ENCODE measurements at regions not wholly inside any gene's neighbourhood (a gene's known extent, or its start where the extent isn't known, plus 50 kb on each side); places are given as distances from the start of the nearest gene placed in this dataset.
"Not testable (repeated sequence)": the region's sequence is repeated elsewhere in the genome, so short reads cannot be mapped to it uniquely, and the experiment has no call there.

DNA sequence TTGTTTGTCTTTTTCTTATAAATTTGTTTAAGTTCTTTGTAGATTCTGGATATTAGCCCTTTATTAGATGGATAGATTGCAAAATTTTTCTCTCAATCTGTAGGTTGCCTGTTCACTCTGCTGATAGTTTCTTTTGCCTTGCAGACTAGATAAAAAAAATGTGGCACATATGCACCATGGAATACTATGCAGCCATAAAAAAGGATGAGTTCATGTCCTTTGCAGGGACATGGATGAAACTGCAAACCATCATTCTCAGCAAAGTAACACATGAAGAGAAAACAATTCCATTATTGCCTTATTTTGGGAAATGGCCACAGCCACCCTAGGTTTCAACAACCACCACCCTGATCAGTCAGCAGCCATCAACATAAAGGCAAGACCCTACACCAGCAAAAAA lies 166.7 kb downstream of the CENPF start:
- DNase-seq (ENCODE audit: low spot score); H3K4me3 Mint-ChIP-seq; H3K36me3 Mint-ChIP-seq; H3K9me3 Mint-ChIP-seq; H3K27me3 Mint-ChIP-seq (ENCODE audit: low read depth); H3K4me1 Mint-ChIP-seq; POLR2A ChIA-PET; ATAC-seq; CTCF ChIA-PET; H3K27ac Mint-ChIP-seq: not testable (repeated sequence)

- Mint-ChIP-seq H3K36me3 (no peaks in the 10 kb centered on the region), H3K27me3 (ENCODE audit: low read depth) (no peaks in the 10 kb centered on the region), H3K4me1 (no peaks in the 10 kb centered on the region), H3K9me3 (no peaks in the 10 kb centered on the region), H3K4me3 (no peak overlapping the region), H3K27ac (no peak overlapping the region)
- CTCF ChIA-PET: no interaction called here
- ATAC-seq (no peak), DNase-seq (ENCODE audit: low spot score) (no peak)
- TF ChIP-seq NR2C2 (CRISPR knock-in tag; IDR thresholded peaks at IDR 0.05) (no peak), TCF7 (CRISPR knock-in tag; IDR thresholded peaks at IDR 0.05; ENCODE audit: low read depth) (no peak), ZNF263 (CRISPR knock-in tag; IDR thresholded peaks at IDR 0.05; ENCODE audit: low read depth) (no peak), MYBL2 (CRISPR knock-in tag; IDR thresholded peaks at IDR 0.05) (no peak), ZNF512 (CRISPR knock-in tag; IDR thresholded peaks at IDR 0.05; ENCODE audit: borderline replicate concordance) (no peak), ZNF121 (CRISPR knock-in tag; IDR thresholded peaks at IDR 0.05) (no peak), ETV6 (CRISPR knock-in tag; IDR thresholded peaks at IDR 0.05) (no peak), JAZF1 (CRISPR knock-in tag; IDR thresholded peaks at IDR 0.05) (no peak), CBFB (CRISPR knock-in tag; IDR thresholded peaks at IDR 0.05; ENCODE audit: low read depth) (no peak)
- POLR2A ChIA-PET: no interaction called here
Observed at GRCh38 chr1:214777364-214777763, 174.4 kb downstream of the CENPF start.

DNA sequence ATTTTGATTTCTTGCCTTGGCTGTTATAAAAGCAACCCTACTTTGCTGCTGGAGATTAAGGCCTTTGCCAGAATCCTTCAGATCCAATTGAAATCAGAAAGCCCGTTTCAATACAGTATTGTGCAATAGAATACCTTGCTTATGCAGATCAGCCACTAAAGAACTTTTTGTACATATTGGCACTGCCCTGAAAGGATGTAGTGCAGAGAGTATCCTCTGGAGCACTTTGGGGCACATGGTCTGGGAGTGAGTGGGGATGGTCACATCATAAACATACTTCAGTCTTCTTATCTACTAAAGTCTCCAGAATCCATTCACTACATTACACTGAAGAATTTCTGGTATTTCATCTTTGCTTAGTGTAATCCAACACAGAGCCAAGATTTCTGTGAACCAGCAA lies 189.0 kb downstream of the CENPF start:
- peak; percentile 16; the same call in 1 of the 2 replicates for ATAC-seq
- CTCF ChIA-PET: no interaction called here

More for the DNA sequence above, 189.0 kb downstream of the CENPF start:
- H3K4me3 Mint-ChIP-seq: no peak overlapping the region
- H3K27me3 Mint-ChIP-seq (ENCODE audit: low read depth): no peaks in the 10 kb centered on the region
- POLR2A ChIA-PET: no interaction called here
- DNase-seq (ENCODE audit: low spot score): no peak
- TF ChIP-seq, protein P1, sequence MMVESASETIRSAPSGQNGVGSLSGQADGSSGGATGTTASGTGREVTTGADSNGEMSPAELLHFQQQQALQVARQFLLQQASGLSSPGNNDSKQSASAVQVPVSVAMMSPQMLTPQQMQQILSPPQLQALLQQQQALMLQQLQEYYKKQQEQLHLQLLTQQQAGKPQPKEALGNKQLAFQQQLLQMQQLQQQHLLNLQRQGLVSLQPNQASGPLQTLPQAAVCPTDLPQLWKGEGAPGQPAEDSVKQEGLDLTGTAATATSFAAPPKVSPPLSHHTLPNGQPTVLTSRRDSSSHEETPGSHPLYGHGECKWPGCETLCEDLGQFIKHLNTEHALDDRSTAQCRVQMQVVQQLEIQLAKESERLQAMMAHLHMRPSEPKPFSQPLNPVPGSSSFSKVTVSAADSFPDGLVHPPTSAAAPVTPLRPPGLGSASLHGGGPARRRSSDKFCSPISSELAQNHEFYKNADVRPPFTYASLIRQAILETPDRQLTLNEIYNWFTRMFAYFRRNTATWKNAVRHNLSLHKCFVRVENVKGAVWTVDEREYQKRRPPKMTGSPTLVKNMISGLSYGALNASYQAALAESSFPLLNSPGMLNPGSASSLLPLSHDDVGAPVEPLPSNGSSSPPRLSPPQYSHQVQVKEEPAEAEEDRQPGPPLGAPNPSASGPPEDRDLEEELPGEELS (CRISPR knock-in tag; IDR thresholded peaks at IDR 0.05): no peak
- no peak for TF ChIP-seq EMX1 (CRISPR knock-in tag; IDR thresholded peaks at IDR 0.05)
- TF ChIP-seq, protein P2, sequence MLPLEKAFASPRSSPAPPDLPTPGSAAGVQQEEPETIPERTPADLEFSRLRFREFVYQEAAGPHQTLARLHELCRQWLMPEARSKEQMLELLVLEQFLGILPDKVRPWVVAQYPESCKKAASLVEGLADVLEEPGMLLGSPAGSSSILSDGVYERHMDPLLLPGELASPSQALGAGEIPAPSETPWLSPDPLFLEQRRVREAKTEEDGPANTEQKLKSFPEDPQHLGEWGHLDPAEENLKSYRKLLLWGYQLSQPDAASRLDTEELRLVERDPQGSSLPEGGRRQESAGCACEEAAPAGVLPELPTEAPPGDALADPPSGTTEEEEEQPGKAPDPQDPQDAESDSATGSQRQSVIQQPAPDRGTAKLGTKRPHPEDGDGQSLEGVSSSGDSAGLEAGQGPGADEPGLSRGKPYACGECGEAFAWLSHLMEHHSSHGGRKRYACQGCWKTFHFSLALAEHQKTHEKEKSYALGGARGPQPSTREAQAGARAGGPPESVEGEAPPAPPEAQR (CRISPR knock-in tag; IDR thresholded peaks at IDR 0.05): no peak
- TF ChIP-seq MXD4 (CRISPR knock-in tag; IDR thresholded peaks at IDR 0.05; ENCODE audit: borderline replicate concordance): no peak
- no peak for TF ChIP-seq ATF1 (CRISPR knock-in tag; IDR thresholded peaks at IDR 0.05)
- TF ChIP-seq TCF7 (CRISPR knock-in tag; IDR thresholded peaks at IDR 0.05; ENCODE audit: low read depth): no peak
- TF ChIP-seq, protein P3, sequence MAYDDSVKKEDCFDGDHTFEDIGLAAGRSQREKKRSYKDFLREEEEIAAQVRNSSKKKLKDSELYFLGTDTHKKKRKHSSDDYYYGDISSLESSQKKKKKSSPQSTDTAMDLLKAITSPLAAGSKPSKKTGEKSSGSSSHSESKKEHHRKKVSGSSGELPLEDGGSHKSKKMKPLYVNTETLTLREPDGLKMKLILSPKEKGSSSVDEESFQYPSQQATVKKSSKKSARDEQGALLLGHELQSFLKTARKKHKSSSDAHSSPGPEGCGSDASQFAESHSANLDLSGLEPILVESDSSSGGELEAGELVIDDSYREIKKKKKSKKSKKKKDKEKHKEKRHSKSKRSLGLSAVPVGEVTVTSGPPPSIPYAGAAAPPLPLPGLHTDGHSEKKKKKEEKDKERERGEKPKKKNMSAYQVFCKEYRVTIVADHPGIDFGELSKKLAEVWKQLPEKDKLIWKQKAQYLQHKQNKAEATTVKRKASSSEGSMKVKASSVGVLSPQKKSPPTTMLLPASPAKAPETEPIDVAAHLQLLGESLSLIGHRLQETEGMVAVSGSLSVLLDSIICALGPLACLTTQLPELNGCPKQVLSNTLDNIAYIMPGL (CRISPR knock-in tag; IDR thresholded peaks at IDR 0.05): no peak
- TF ChIP-seq ZNF396 (CRISPR knock-in tag; IDR thresholded peaks at IDR 0.05; ENCODE audit: borderline replicate concordance): no peak
- no peak for TF ChIP-seq ZNF263 (CRISPR knock-in tag; IDR thresholded peaks at IDR 0.05; ENCODE audit: low read depth)
- TF ChIP-seq FOXJ3 (CRISPR knock-in tag; IDR thresholded peaks at IDR 0.05; ENCODE audit: borderline replicate concordance): no peak
- TF ChIP-seq FOXP1 (CRISPR knock-in tag; IDR thresholded peaks at IDR 0.05; ENCODE audit: borderline replicate concordance): no peak
- no peak for TF ChIP-seq ZNF317 (CRISPR knock-in tag; IDR thresholded peaks at IDR 0.05; ENCODE audit: borderline replicate concordance, low read depth)
- no peak for TF ChIP-seq NR2C2 (CRISPR knock-in tag; IDR thresholded peaks at IDR 0.05)
- H3K9me3 Mint-ChIP-seq: no peaks in the 10 kb centered on the region
- H3K4me1 Mint-ChIP-seq: peaks cover 10% of the 10 kb centered on the region
- H3K27ac Mint-ChIP-seq: no peak overlapping the region
- no peaks in the 10 kb centered on the region for H3K36me3 Mint-ChIP-seq

Data from WTC11 (cell line).